ENCODE measurements at regions not wholly inside any gene's neighbourhood (a gene's known extent, or its start where the extent isn't known, plus 50 kb on each side); places are given as distances from the start of the nearest gene placed in this dataset.

- TF ChIP-seq CTCF (conservative IDR thresholded peaks at IDR 0.05; ENCODE audit: low read depth, low read length) (no peak), BHLHE40 (IDR thresholded peaks at IDR 0.05; ENCODE audit: low read depth, low read length) (no peak), POLR2A (IDR thresholded peaks at IDR 0.05; ENCODE audit: low read depth, low read length) (no peak)
Measured at GRCh38 chr6:85169189-85169588, 280.7 kb upstream of the NT5E start.

Data from IMR-90 (cell line).